Calu3 (cell line): ENCODE measurements at regions not wholly inside any gene's neighbourhood (a gene's known extent, or its start where the extent isn't known, plus 50 kb on each side); places are given as distances from the start of the nearest gene placed in this dataset.

ENCODE experiments used
- BruUV-seq: library from RNA; stranded (reverse); fragments of 400-500 nt; replicated peaks from 2 replicates; lab custom pipeline; 2021; lab: Mats Ljungman, UMichigan
- CTCF ChIA-PET: fragments of 300-600 bp; sonication (Branson Sonifier 250); formaldehyde crosslinking; loops from one replicate; lab custom pipeline; 2022; ENCODE audit warnings: antibody characterized with exemption; lab: Charles Lee
- DNase-seq: peaks from one replicate; pipeline ENCODE4 v3.0.0; 2022
- H3K27ac Mint-ChIP-seq: one replicate; pipeline ENCODE4 v1.8.0; 2022; ENCODE audit warnings: mixed read lengths; ENCODE audit not compliant: unreplicated experiment
- H3K27me3 Mint-ChIP-seq: one replicate; pipeline ENCODE4 v1.8.0; 2022; ENCODE audit warnings: mixed read lengths; ENCODE audit not compliant: unreplicated experiment
- H3K36me3 Mint-ChIP-seq: one replicate; pipeline ENCODE4 v1.8.0; 2022; ENCODE audit warnings: mild to moderate bottlenecking, moderate library complexity, mixed read lengths; ENCODE audit not compliant: insufficient read depth, unreplicated experiment
- H3K4me1 Mint-ChIP-seq: one replicate; pipeline ENCODE4 v1.8.0; 2022; ENCODE audit warnings: mild to moderate bottlenecking, low read depth, mixed read lengths; ENCODE audit not compliant: unreplicated experiment
- H3K4me3 Mint-ChIP-seq: one replicate; pipeline ENCODE4 v1.8.0; 2022; ENCODE audit warnings: mild to moderate bottlenecking, low read depth, moderate library complexity, mixed read lengths; ENCODE audit not compliant: unreplicated experiment
- H3K9me3 Mint-ChIP-seq: one replicate; pipeline ENCODE4 v1.8.0; 2022; ENCODE audit warnings: low read depth, mixed read lengths; ENCODE audit not compliant: unreplicated experiment
- CTCF ChIP-seq: fragments of 200-600 bp; IDR thresholded peaks from one replicate; pipeline ENCODE4 v1.8.0; 2022; ENCODE audit warnings: antibody characterized with exemption; ENCODE audit not compliant: unreplicated experiment
- intact Hi-C: fragments of 100-400 bp; cut with micrococcal nuclease; formaldehyde crosslinking; loops from one replicate; pipeline ENCODE4 v1.10.0; 2022; ENCODE audit not compliant: unreplicated experiment

- BruUV-seq = no TSS peak
- Mint-ChIP-seq H3K27ac (no peak overlapping the region), H3K4me3 (no peak overlapping the region), H3K36me3 (peaks cover 7% of the 10 kb centered on the region), H3K4me1 (peaks cover 18% of the 10 kb centered on the region), H3K9me3 (no peaks in the 10 kb centered on the region), H3K27me3 (no peaks in the 10 kb centered on the region)
- intact Hi-C loops = no loop called here
- no peak for TF ChIP-seq CTCF
- CTCF ChIA-PET = no interaction called here
- DNase-seq = no peak
These were observed 78.4 kb upstream of the NANOS1 start for GRCh38 chr10:118950997-118951637.

GRCh38 chr10:118952493-118953295 lies 76.8 kb upstream of the NANOS1 start:
- Mint-ChIP-seq H3K9me3 (no peaks in the 10 kb centered on the region), H3K27me3 (no peaks in the 10 kb centered on the region), H3K4me3 (no peak overlapping the region), H3K36me3 (no peaks in the 10 kb centered on the region), H3K27ac (no peak overlapping the region), H3K4me1 (peaks cover 10% of the 10 kb centered on the region)
- BruUV-seq = no TSS peak
- CTCF ChIA-PET = no interaction called here
- DNase-seq = no peak
- TF ChIP-seq CTCF = no peak
- intact Hi-C loops = no loop called here

- Mint-ChIP-seq H3K4me3 (no peak overlapping the region), H3K27ac (no peak overlapping the region), H3K4me1 (peaks cover 10% of the 10 kb centered on the region), H3K27me3 (no peaks in the 10 kb centered on the region), H3K36me3 (no peaks in the 10 kb centered on the region), H3K9me3 (no peaks in the 10 kb centered on the region)
- no TSS peak for BruUV-seq
- no peak for DNase-seq
- TF ChIP-seq CTCF = no peak
- intact Hi-C loops = no loop called here
- CTCF ChIA-PET = no interaction called here
These were observed 75.7 kb upstream of the NANOS1 start for GRCh38 chr10:118953598-118954393.

- no peak overlapping the region for H3K27ac Mint-ChIP-seq
- intact Hi-C loops = no loop called here
- H3K36me3 Mint-ChIP-seq = no peaks in the 10 kb centered on the region
- no peak overlapping the region for H3K4me3 Mint-ChIP-seq
- DNase-seq = no peak
- no peaks in the 10 kb centered on the region for H3K4me1 Mint-ChIP-seq
- no peaks in the 10 kb centered on the region for H3K27me3 Mint-ChIP-seq
- H3K9me3 Mint-ChIP-seq = no peaks in the 10 kb centered on the region
- CTCF ChIA-PET = no interaction called here
- no peak for TF ChIP-seq CTCF
- BruUV-seq = no TSS peak
These were observed 74.0 kb upstream of the NANOS1 start for GRCh38 chr10:118955531-118955930.
